Immature natural killer cell (primary cell): ENCODE measurements at regions not wholly inside any gene's neighbourhood (a gene's known extent, or its start where the extent isn't known, plus 50 kb on each side); places are given as distances from the start of the nearest gene placed in this dataset.
"Not testable (repeated sequence)": the region's sequence is repeated elsewhere in the genome, so short reads cannot be mapped to it uniquely, and the experiment has no call there.

Experiments
- DNase-seq, 3 donors: peaks; one replicate each; pipeline ENCODE4 v3.0.0; 2022; ENCODE audit warnings: mixed read lengths in 1 of 3
- H3K27ac Mint-ChIP-seq, 6 donors: one replicate each; pipeline ENCODE4 v1.8.0; 2020; ENCODE audit warnings: mixed read lengths in 6 of 6, mild to moderate bottlenecking in 5 of 6, inconsistent platforms in 4 of 6, moderate library complexity in 3 of 6
- H3K27me3 Mint-ChIP-seq, 3 donors: one replicate each; pipeline ENCODE4 v1.8.0; 2020 to 2021; ENCODE audit warnings: low read depth in 3 of 3, mild to moderate bottlenecking in 3 of 3, mixed read lengths in 3 of 3, moderate library complexity in 3 of 3, inconsistent platforms in 1 of 3
- H3K36me3 Mint-ChIP-seq, 3 donors: one replicate each; pipeline ENCODE4 v1.8.0; 2020; ENCODE audit warnings: mixed read lengths in 3 of 3, inconsistent platforms in 2 of 3, mild to moderate bottlenecking in 2 of 3
- H3K4me1 Mint-ChIP-seq, 2 donors: one replicate each; pipeline ENCODE4 v1.8.0; 2020; ENCODE audit warnings: inconsistent platforms in 2 of 2, mild to moderate bottlenecking in 2 of 2, mixed read lengths in 2 of 2, moderate library complexity in 1 of 2
- H3K4me3 Mint-ChIP-seq, 5 donors: one replicate each; pipeline ENCODE4 v1.8.0; 2020; ENCODE audit warnings: mild to moderate bottlenecking in 5 of 5, mixed read lengths in 5 of 5, inconsistent platforms in 3 of 5, moderate library complexity in 3 of 5
- H3K9me3 Mint-ChIP-seq, 6 donors: one replicate each; pipeline ENCODE4 v1.8.0; 2020; ENCODE audit warnings: mild to moderate bottlenecking in 6 of 6, mixed read lengths in 6 of 6, inconsistent platforms in 4 of 6, moderate library complexity in 3 of 6

DNA sequence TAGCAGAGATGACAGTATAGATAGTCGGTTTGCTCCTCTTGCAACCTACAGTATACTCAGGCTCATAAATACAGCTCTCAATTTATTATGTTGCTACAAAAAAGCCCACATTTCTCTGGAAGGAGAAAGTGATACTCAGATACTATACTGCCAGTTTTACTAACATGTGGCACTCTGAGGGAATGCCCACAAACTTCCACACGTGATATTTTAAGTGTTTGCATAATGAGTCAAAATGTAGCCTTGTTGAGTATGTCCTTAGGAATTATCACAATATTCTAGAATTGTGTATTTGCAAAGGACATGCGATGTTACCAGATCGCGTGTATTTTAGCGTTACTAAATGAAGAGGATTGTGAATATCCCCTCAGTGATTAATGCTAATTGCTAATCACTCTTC, 929.1 kb downstream of the STIM2 start:
- DNase-seq: no peak
- Mint-ChIP-seq H3K9me3 (peaks cover 1 to 23% (median 8%) of the 10 kb centered on the region in 6 donors), H3K27me3 (no peaks in the 10 kb centered on the region), H3K4me3 (no peak overlapping the region), H3K27ac (no peak overlapping the region), H3K36me3 (no peaks in the 10 kb centered on the region), H3K4me1 (no peaks in the 10 kb centered on the region)

DNA sequence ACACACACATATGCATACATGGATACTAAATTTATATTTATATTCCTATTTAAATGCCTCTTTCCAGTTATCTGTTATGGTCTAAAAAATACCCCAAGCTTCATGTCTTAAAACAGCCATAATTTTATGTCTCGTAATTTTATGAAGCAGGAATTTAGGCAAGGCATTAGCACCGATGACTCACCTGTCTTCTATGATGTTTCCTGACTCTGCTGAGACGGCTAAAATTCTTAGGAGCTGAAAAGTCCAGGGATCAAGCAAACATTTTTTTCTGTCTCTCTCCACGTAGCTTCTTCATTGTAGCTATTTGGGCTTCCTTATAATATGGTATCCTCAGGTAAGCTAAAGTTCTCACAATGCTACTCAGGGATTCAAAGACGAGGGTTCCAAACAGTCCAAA, 930.3 kb downstream of the STIM2 start:
- no peak overlapping the region for H3K27ac Mint-ChIP-seq

GRCh38 chr4:27791640-27792039, 931.0 kb downstream of the STIM2 start:
- H3K27ac Mint-ChIP-seq: no peak overlapping the region
- peaks cover 3 to 30% (median 10%) of the 10 kb centered on the region in 6 donors for H3K9me3 Mint-ChIP-seq
- no peak for DNase-seq
- H3K27me3 Mint-ChIP-seq: no peaks in the 10 kb centered on the region
- H3K36me3 Mint-ChIP-seq: no peaks in the 10 kb centered on the region
- H3K4me3 Mint-ChIP-seq: no peak overlapping the region
- no peaks in the 10 kb centered on the region for H3K4me1 Mint-ChIP-seq

More for the DNA sequence above, 930.3 kb downstream of the STIM2 start:
- no peak for DNase-seq
- H3K4me1 Mint-ChIP-seq: no peaks in the 10 kb centered on the region
- H3K9me3 Mint-ChIP-seq: peaks cover 1 to 23% (median 8%) of the 10 kb centered on the region in 6 donors
- no peaks in the 10 kb centered on the region for H3K36me3 Mint-ChIP-seq
- H3K27me3 Mint-ChIP-seq: no peaks in the 10 kb centered on the region
- no peak overlapping the region for H3K4me3 Mint-ChIP-seq

- H3K27me3 Mint-ChIP-seq: peaks cover 0 to 2% (median 0%) of the 10 kb centered on the region in 3 donors
- H3K4me1 Mint-ChIP-seq: no peaks in the 10 kb centered on the region
- H3K27ac Mint-ChIP-seq: no peak overlapping the region
- H3K36me3 Mint-ChIP-seq: peaks cover 0 to 4% (median 0%) of the 10 kb centered on the region in 3 donors
- DNase-seq: no peak
- no peak overlapping the region for H3K4me3 Mint-ChIP-seq
- H3K9me3 Mint-ChIP-seq: peaks cover 6 to 47% (median 16%) of the 10 kb centered on the region in 6 donors
These were observed 946.6 kb downstream of the STIM2 start for GRCh38 chr4:27807207-27807606.

- Mint-ChIP-seq H3K27ac (no peak overlapping the region), H3K27me3 (peaks cover 0 to 2% (median 0%) of the 10 kb centered on the region in 3 donors), H3K36me3 (peaks cover 0 to 4% (median 0%) of the 10 kb centered on the region in 3 donors), H3K4me3 (no peak overlapping the region), H3K9me3 (peaks cover 9 to 42% (median 18%) of the 10 kb centered on the region in 6 donors), H3K4me1 (no peaks in the 10 kb centered on the region)
- DNase-seq: no peak
These were observed 951.3 kb downstream of the STIM2 start for GRCh38 chr4:27811948-27812347.

DNA sequence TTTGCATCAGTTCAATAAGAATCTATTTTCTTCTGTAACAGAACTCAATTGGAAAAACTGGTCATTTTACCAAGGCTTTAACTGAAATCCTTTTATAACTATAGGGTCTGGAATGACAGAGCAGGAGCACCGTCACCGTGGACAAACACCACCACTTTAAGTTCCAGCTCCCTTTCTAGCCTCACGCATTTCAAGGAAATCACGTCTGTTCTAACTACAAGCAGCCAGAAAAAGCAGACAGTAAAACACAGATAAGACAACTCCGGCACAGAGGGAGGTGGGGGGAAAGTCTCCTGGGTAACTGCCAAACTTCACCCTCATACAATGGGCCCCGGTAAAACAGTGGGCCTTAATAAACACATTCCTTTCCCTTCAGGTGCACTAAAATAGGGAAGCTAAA, 952.6 kb downstream of the STIM2 start:
- not testable (repeated sequence) for DNase-seq, H3K4me3 Mint-ChIP-seq, H3K27me3 Mint-ChIP-seq, H3K36me3 Mint-ChIP-seq, H3K27ac Mint-ChIP-seq, H3K4me1 Mint-ChIP-seq
- H3K9me3 Mint-ChIP-seq: peaks cover 10 to 43% (median 19%) of the 10 kb centered on the region in 6 donors

- not testable (repeated sequence) for H3K4me1 Mint-ChIP-seq, H3K4me3 Mint-ChIP-seq, H3K27me3 Mint-ChIP-seq, H3K36me3 Mint-ChIP-seq, H3K27ac Mint-ChIP-seq, DNase-seq
- peaks cover 5 to 43% (median 19%) of the 10 kb centered on the region in 6 donors for H3K9me3 Mint-ChIP-seq
These were observed 953.2 kb downstream of the STIM2 start for GRCh38 chr4:27813699-27814425.

GRCh38 chr4:27819246-27819645, 958.6 kb downstream of the STIM2 start:
- Mint-ChIP-seq H3K4me3 (no peak overlapping the region), H3K27ac (no peak overlapping the region), H3K9me3 (peaks cover 3 to 18% (median 10%) of the 10 kb centered on the region in 6 donors), H3K36me3 (no peaks in the 10 kb centered on the region), H3K4me1 (no peaks in the 10 kb centered on the region), H3K27me3 (peaks cover 0 to 1% (median 0%) of the 10 kb centered on the region in 3 donors)
- no peak for DNase-seq

GRCh38 chr4:27828843-27829242, 968.2 kb downstream of the STIM2 start:
- no peaks in the 10 kb centered on the region for H3K27me3 Mint-ChIP-seq
- no peak overlapping the region for H3K27ac Mint-ChIP-seq

GRCh38 chr4:27830251-27830650, 969.6 kb downstream of the STIM2 start:
- DNase-seq: no peak
- Mint-ChIP-seq H3K9me3 (peaks cover 2 to 23% (median 4%) of the 10 kb centered on the region in 6 donors), H3K4me3 (no peak overlapping the region), H3K4me1 (no peaks in the 10 kb centered on the region), H3K36me3 (no peaks in the 10 kb centered on the region), H3K27me3 (no peaks in the 10 kb centered on the region), H3K27ac (no peak overlapping the region)

More at GRCh38 chr4:27828843-27829242, 968.2 kb downstream of the STIM2 start:
- no peak for DNase-seq
- no peaks in the 10 kb centered on the region for H3K36me3 Mint-ChIP-seq
- H3K9me3 Mint-ChIP-seq: peaks cover 2 to 17% (median 5%) of the 10 kb centered on the region in 6 donors
- H3K4me1 Mint-ChIP-seq: no peaks in the 10 kb centered on the region
- H3K4me3 Mint-ChIP-seq: no peak overlapping the region

DNA sequence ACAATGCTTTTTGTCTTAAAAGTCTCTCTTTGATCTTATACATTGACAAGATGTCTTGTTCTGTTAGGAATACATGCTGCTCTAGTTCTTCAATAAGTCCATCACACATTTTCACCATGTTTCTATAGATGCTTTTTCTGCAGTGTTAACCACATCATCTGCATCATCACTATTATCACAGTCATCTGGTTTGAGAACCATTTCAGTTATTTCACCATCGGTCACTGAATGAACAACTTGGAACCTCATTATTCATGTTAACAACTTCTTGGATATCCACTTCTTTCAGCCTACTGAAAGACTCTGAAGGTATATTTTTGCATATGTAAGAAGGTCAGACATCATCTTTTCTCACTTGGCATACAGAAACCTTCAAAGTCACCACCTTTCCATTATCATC, 975.2 kb downstream of the STIM2 start:
- no peaks in the 10 kb centered on the region for H3K4me1 Mint-ChIP-seq
- no peak overlapping the region for H3K27ac Mint-ChIP-seq
- H3K27me3 Mint-ChIP-seq: no peaks in the 10 kb centered on the region
- H3K9me3 Mint-ChIP-seq: peaks cover 6 to 31% (median 15%) of the 10 kb centered on the region in 6 donors
- no peak overlapping the region for H3K4me3 Mint-ChIP-seq
- H3K36me3 Mint-ChIP-seq: no peaks in the 10 kb centered on the region
- DNase-seq: no peak

GRCh38 chr4:27836523-27836922, 975.9 kb downstream of the STIM2 start:
- Mint-ChIP-seq H3K27ac (no peak overlapping the region), H3K36me3 (no peaks in the 10 kb centered on the region), H3K27me3 (no peaks in the 10 kb centered on the region), H3K9me3 (peaks cover 7 to 38% (median 17%) of the 10 kb centered on the region in 6 donors), H3K4me1 (no peaks in the 10 kb centered on the region), H3K4me3 (no peak overlapping the region)
- no peak for DNase-seq

DNA sequence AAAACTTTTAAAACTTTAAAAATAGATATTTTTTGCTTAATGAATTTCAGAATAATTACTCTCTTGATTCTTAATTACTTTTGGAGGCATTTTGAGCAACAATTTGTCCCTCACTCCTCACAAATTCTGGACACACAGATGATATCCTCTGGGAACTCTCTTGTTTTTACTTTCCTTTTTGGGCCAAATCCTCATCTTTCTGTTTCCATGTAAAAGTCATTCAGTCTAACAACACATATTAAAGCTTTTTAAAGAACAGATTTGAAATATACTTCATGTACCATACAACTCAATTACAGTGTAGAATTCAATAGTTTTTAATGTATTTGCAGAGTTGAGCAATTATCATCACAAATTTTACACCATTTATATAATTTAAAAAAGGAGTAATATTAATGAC, 983.1 kb downstream of the STIM2 start:
- no peak for DNase-seq
- no peaks in the 10 kb centered on the region for H3K4me1 Mint-ChIP-seq
- no peak overlapping the region for H3K27ac Mint-ChIP-seq
- H3K36me3 Mint-ChIP-seq: no peaks in the 10 kb centered on the region
- peaks cover 0 to 33% (median 9%) of the 10 kb centered on the region in 6 donors for H3K9me3 Mint-ChIP-seq
- no peak overlapping the region for H3K4me3 Mint-ChIP-seq
- H3K27me3 Mint-ChIP-seq: no peaks in the 10 kb centered on the region

DNA sequence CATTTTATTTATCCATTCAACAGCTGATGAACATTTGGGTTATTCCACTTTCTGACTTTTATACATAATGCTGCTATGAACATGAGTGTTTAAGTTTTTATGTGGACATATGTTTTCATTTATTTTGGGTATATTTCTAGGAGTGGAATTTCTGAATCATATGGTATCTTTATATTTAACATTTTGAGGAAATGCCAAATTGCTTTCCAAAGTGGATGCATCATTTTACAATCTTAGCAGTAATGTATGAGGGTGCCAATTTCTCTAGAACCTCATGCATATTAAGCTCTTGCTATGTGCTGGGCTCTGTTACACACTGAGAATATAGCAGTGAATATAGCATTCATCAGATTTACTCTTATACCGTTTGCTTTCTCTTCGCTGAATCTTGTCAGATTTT, 983.7 kb downstream of the STIM2 start:
- H3K4me1 Mint-ChIP-seq: no peaks in the 10 kb centered on the region
- H3K27ac Mint-ChIP-seq: no peak overlapping the region
- no peaks in the 10 kb centered on the region for H3K27me3 Mint-ChIP-seq
- no peaks in the 10 kb centered on the region for H3K36me3 Mint-ChIP-seq
- H3K4me3 Mint-ChIP-seq: no peak overlapping the region
- DNase-seq: no peak
- H3K9me3 Mint-ChIP-seq: peaks cover 3 to 33% (median 11%) of the 10 kb centered on the region in 6 donors

DNA sequence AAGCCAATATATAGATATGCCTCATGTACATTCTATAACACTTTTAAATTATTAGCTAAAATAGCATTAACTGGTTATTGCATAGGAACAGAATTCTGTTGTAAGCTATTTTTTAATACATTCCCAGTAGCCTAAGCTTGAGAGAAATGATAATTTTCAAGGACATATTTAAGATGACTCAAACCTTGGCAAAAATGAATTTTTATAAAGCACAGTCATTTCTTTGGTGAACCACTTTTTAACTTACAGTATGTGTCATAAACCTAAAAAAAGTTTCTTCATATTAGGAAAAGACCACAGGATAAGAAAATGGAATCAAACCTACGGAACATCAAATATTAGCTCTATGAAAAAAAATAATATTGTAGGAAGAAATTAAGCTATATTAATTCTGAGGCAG, 986.3 kb downstream of the STIM2 start:
- H3K4me1 Mint-ChIP-seq: no peaks in the 10 kb centered on the region
- H3K9me3 Mint-ChIP-seq: peaks cover 3 to 19% (median 6%) of the 10 kb centered on the region in 6 donors
- H3K36me3 Mint-ChIP-seq: no peaks in the 10 kb centered on the region
- H3K27ac Mint-ChIP-seq: no peak overlapping the region
- no peak overlapping the region for H3K4me3 Mint-ChIP-seq
- DNase-seq: no peak
- H3K27me3 Mint-ChIP-seq: no peaks in the 10 kb centered on the region
